Stimulated activated CD4-positive, alpha-beta T cell treated with anti-CD3 and anti-CD28 coated beads, Interleukin-1b, Interleukin-23, amount 100 ng/mL, for 1 hour (primary cell): ENCODE measurements at regions not wholly inside any gene's neighbourhood (a gene's known extent, or its start where the extent isn't known, plus 50 kb on each side); places are given as distances from the start of the nearest gene placed in this dataset.

Source experiments
- DNase-seq, 2 donors: peaks; one replicate each; pipeline ENCODE4 v3.0.0-alpha.2; 2020; ENCODE audit warnings: low read depth in 2 of 2

- no peak for DNase-seq
Measured at GRCh38 chr13:40496035-40496810, 170.2 kb downstream of the FOXO1 start.

DNA sequence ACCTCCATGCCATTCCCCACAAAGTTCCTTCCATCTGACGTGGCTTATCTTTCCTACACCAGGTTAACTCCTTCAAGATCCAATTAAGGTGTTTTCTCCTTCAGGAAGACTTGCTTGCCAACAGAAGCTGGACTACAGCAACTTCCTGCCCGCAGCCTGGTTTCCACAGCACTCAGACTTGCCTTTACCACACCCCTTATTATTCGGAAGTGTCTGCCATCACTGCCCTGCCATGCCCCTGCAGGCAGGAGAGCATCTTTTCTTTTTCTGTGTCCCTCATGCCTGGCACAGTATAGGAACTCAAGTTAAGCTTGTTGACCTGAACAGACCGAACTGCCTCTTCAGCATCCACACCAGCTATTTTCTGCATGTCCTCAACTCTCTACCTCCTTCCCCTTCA lies 168.0 kb downstream of the FOXO1 start:
- DNase-seq, result no peak

GRCh38 chr13:40502236-40502635 lies 164.2 kb downstream of the FOXO1 start:
- no peak for DNase-seq

GRCh38 chr13:40503011-40503410 lies 163.4 kb downstream of the FOXO1 start:
- DNase-seq, result no peak

DNA sequence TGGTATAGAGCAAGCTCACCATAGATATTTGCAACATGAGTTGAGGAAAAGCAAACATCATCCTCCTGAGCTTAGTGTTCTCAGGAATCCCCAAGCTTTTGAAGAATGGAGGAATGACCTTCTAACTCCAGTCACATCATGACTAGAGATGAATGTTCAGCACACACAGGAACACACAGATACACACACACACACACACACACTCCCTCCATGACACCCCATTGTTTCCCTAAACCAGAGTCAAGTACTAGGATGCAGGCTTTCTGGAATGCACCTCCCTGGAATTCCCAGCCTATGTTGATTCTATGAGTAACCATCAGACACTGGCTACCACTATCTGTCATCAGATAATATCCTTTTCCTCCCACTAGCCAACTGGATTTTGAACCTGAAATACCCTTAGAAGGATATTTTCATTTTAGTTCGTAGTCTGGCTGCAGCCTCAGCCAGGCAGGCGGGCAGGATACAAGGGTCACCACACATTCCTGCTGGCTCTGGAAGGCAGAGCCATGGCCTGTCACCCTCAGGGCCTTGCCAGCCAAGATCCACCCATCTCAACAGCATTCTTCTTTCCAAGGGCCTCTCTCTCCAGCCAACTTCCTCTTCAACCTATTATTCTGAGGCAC lies 162.4 kb downstream of the FOXO1 start:
- DNase-seq, result no peak

DNA sequence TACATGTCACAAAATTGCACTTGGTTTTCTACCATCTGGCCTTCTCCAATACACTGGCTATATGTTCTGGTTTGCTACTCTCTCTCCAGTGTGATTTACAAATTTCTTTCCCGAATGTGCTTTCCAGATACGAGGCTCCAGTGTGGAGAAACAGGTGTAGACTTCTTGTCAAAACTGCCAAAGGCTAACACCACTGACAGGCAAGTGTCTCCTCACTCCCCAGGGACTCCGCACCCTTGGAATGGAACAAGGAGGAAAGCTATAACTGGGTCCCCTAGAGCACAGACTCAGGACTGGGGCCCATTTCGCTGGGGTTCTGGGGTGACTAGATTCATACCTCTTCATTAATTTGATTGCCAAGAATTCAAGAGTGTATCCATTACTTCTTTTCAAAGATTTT lies 161.8 kb downstream of the FOXO1 start:
- DNase-seq, result no peak

DNA sequence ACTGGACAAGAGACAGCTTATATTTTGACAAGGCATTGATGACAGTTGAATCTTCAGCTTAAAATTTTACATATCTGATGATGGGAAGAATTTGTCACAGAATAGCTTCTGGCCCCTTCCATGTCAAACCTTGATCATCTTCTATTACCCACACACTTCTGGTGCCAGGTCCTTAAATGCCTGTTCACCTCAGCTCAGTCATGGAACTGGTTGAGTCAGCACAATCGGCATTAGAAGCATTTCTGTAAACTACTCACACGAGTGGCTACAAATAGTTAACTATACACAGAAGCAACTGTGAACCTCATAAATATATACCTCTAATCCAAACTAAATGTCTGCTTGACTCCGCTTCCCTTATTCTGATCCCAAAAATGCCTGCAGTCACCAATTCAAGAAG lies 161.2 kb downstream of the FOXO1 start:
- DNase-seq, result no peak
